Liver (tissue), 8 donors: ENCODE measurements at regions not wholly inside any gene's neighbourhood (a gene's known extent, or its start where the extent isn't known, plus 50 kb on each side); places are given as distances from the start of the nearest gene placed in this dataset.

Experiments used
- DNase-seq: peaks from one replicate; pipeline ENCODE4 v3.0.0-alpha.2; 2017; ENCODE audit warnings: low spot score
- H3K27ac ChIP-seq, 2 donors: one replicate each; pipeline ENCODE4 v1.7.0; 2013; ENCODE audit warnings: inconsistent platforms in 2 of 2, low read length in 2 of 2, control low read depth in 1 of 2, low read depth in 1 of 2, mild to moderate bottlenecking in 1 of 2
- H3K27me3 ChIP-seq, 4 donors: one replicate each; pipeline versions ENCODE4 v1.6.1 to v1.7.0; 2013; ENCODE audit warnings: low read length in 3 of 4, inconsistent platforms in 1 of 4, mild to moderate bottlenecking in 1 of 4, moderate library complexity in 1 of 4; ENCODE audit not compliant: control insufficient read depth in 4 of 4, insufficient read depth in 4 of 4
- H3K36me3 ChIP-seq, 4 donors: one replicate each; pipeline versions ENCODE4 v1.6.1 to v1.7.0; 2013; ENCODE audit warnings: low read length in 3 of 4, mild to moderate bottlenecking in 3 of 4, low read depth in 1 of 4, moderate library complexity in 1 of 4; ENCODE audit not compliant: control insufficient read depth in 4 of 4, insufficient read depth in 3 of 4
- H3K4me1 ChIP-seq, 4 donors: one replicate each; pipeline versions ENCODE4 v1.6.1 to v1.7.0; 2013; ENCODE audit warnings: low read length in 3 of 4, mild to moderate bottlenecking in 3 of 4, moderate library complexity in 1 of 4; ENCODE audit not compliant: control insufficient read depth in 4 of 4, insufficient read depth in 4 of 4
- H3K4me3 ChIP-seq, 3 donors: one replicate each; pipeline versions ENCODE4 v1.6.1 to v1.7.0; 2013; ENCODE audit warnings: low read length in 3 of 3, control low read depth in 1 of 3, low read depth in 1 of 3, mild to moderate bottlenecking in 1 of 3
- H3K9ac ChIP-seq, 2 donors: one replicate each; pipeline ENCODE4 v1.7.0; 2013; ENCODE audit warnings: low read length in 2 of 2, mild to moderate bottlenecking in 2 of 2, moderate library complexity in 2 of 2, control low read depth in 1 of 2, low read depth in 1 of 2
- H3K9me3 ChIP-seq, 4 donors: one replicate each; pipeline versions ENCODE4 v1.6.1 to v1.7.0; 2013; ENCODE audit warnings: low read length in 3 of 4; ENCODE audit not compliant: control insufficient read depth in 4 of 4
- EGR1 ChIP-seq, 2 donors: IDR thresholded peaks; 2 replicates each; pipeline ENCODE4 v1.6.1; 2016 to 2018; ENCODE audit warnings: antibody characterized with exemption in 2 of 2, low read depth in 2 of 2
- FOXA1 ChIP-seq: IDR thresholded peaks from 2 replicates; pipeline ENCODE4 v1.6.1; 2016; ENCODE audit warnings: antibody characterized with exemption
- FOXA2 ChIP-seq: IDR thresholded peaks from 2 replicates; pipeline ENCODE4 v1.6.1; 2016; ENCODE audit warnings: antibody characterized with exemption
- GABPA ChIP-seq, 2 donors: IDR thresholded peaks in 1 of 2; conservative IDR thresholded peaks in 1 of 2; 2 replicates each; pipeline ENCODE4 v1.6.1; 2016; ENCODE audit warnings: antibody characterized with exemption in 2 of 2, mild to moderate bottlenecking in 1 of 2, moderate library complexity in 1 of 2
- HNF4A ChIP-seq, 2 donors: conservative IDR thresholded peaks; 2 replicates each; pipeline ENCODE4 v1.6.1; 2016; ENCODE audit warnings: antibody characterized with exemption in 2 of 2, mild to moderate bottlenecking in 2 of 2
- HNF4G ChIP-seq: IDR thresholded peaks from 2 replicates; pipeline ENCODE4 v1.6.1; 2016; ENCODE audit warnings: antibody characterized with exemption
- JUND ChIP-seq, 2 donors: IDR thresholded peaks; 2 replicates each; pipeline ENCODE4 v1.6.1; 2016; ENCODE audit warnings: antibody characterized with exemption in 2 of 2
- NR2F2 ChIP-seq: IDR thresholded peaks from 2 replicates; pipeline ENCODE4 v1.6.1; 2016; ENCODE audit warnings: antibody characterized with exemption
- RXRA ChIP-seq, 2 donors: IDR thresholded peaks; 2 replicates each; pipeline ENCODE4 v1.6.1; 2017 to 2018; ENCODE audit warnings: antibody characterized with exemption in 2 of 2, mild to moderate bottlenecking in 1 of 2
- TAF1 ChIP-seq: conservative IDR thresholded peaks from 2 replicates; pipeline ENCODE4 v1.6.1; 2016; ENCODE audit warnings: antibody characterized with exemption, mild to moderate bottlenecking
- YY1 ChIP-seq: IDR thresholded peaks from 2 replicates; pipeline ENCODE4 v1.6.1; 2016; ENCODE audit warnings: antibody characterized with exemption, mild to moderate bottlenecking
- WGBS: extraction: QIAGEN DNeasy Blood & Tissue Kit; methylation state at CpG from one replicate; pipeline ENCODE4 v1.1.7; 2013; 5-methylcytosine and 5-hydroxymethylcytosine counted together
- TF ChIP-seq, protein P1 (sequence below): IDR thresholded peaks from 2 replicates; pipeline ENCODE4 v1.6.1; 2016; ENCODE audit warnings: antibody characterized with exemption
- TF ChIP-seq, protein P2 (sequence below): fragments of 150-350 bp; IDR thresholded peaks from 2 replicates; pipeline ENCODE4 v1.5.1; 2017; ENCODE audit warnings: improper control_type of control experiment, low read depth, low read length; ENCODE audit not compliant: missing input control
- TF ChIP-seq, protein P3 (sequence below): IDR thresholded peaks from 2 replicates; pipeline ENCODE4 v1.6.1; 2016; ENCODE audit warnings: antibody characterized with exemption
- TF ChIP-seq, protein P4 (sequence below): IDR thresholded peaks from 2 replicates; pipeline ENCODE4 v1.6.1; 2016; ENCODE audit warnings: antibody characterized with exemption
- donor health status: healthy.
- donor health status: healthy.
- donor health status: healthy.
- donor health status: healthy.
- donor health status: healthy.

DNA sequence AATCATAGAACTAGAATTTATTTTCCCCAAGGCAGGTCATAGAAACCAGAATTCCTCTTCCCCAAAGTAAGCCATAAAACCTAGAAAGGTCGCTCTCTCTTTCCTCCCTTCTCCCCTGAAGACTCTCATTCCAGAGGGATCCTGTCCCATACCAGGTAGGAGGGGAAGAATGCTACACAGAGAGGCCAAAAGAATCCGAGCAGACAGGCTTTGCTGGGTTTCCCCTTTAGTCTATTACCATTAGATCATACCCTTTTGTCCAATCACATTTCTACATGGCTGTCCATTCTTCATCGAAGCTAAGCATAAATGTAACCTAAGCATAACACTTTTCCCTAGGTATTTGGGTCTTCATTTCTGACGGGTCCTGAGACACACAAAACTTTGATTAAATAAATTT lies 204.5 kb downstream of the SPTSSA start:
- Histone ChIP-seq H3K4me1 (no peaks in the 10 kb centered on the region), H3K9me3 (no peaks in the 10 kb centered on the region), H3K4me3 (no peak overlapping the region), H3K36me3 (no peaks in the 10 kb centered on the region), H3K9ac (no peak overlapping the region), H3K27ac (no peak overlapping the region), H3K27me3 (no peaks in the 10 kb centered on the region)
- WGBS = 76% methylated on average over 4 of the region's 4 CpGs
- no peak for DNase-seq
- TF ChIP-seq NR2F2 (no peak), FOXA2 (no peak), HNF4G (no peak), GABPA (IDR thresholded peaks at IDR 0.05 in 1 of 2, conservative IDR thresholded peaks at IDR 0.05 in 1 of 2) (no peak)
- TF ChIP-seq, protein P1, sequence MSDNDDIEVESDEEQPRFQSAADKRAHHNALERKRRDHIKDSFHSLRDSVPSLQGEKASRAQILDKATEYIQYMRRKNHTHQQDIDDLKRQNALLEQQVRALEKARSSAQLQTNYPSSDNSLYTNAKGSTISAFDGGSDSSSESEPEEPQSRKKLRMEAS = no peak
- TF ChIP-seq, protein P2, sequence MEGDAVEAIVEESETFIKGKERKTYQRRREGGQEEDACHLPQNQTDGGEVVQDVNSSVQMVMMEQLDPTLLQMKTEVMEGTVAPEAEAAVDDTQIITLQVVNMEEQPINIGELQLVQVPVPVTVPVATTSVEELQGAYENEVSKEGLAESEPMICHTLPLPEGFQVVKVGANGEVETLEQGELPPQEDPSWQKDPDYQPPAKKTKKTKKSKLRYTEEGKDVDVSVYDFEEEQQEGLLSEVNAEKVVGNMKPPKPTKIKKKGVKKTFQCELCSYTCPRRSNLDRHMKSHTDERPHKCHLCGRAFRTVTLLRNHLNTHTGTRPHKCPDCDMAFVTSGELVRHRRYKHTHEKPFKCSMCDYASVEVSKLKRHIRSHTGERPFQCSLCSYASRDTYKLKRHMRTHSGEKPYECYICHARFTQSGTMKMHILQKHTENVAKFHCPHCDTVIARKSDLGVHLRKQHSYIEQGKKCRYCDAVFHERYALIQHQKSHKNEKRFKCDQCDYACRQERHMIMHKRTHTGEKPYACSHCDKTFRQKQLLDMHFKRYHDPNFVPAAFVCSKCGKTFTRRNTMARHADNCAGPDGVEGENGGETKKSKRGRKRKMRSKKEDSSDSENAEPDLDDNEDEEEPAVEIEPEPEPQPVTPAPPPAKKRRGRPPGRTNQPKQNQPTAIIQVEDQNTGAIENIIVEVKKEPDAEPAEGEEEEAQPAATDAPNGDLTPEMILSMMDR = no peak

DNA sequence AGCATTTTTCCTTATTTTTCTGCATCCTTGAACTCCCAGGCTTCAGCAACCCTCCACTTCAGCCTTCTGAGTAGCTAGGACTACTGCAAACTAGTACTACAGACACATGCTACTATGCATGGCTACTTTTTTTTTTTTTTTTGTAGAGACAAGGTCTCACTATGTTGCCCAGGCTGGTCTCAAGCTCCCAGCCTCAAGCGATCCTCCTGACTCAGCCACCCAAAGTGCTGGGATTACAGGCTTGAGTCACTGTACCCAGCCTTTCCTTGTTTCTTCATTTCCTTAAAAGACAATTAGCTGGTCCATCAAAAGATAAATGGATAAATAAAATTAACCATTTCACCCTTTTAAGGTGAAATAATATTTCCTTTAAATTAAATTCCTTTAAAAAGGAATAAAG lies 205.8 kb downstream of the SPTSSA start:
- no peaks in the 10 kb centered on the region for H3K27me3 ChIP-seq
- 88% methylated on average over 1 of the region's 1 CpG for WGBS
- H3K36me3 ChIP-seq = no peaks in the 10 kb centered on the region
- H3K4me1 ChIP-seq = no peaks in the 10 kb centered on the region
- no peak for DNase-seq
- TF ChIP-seq, protein P3, sequence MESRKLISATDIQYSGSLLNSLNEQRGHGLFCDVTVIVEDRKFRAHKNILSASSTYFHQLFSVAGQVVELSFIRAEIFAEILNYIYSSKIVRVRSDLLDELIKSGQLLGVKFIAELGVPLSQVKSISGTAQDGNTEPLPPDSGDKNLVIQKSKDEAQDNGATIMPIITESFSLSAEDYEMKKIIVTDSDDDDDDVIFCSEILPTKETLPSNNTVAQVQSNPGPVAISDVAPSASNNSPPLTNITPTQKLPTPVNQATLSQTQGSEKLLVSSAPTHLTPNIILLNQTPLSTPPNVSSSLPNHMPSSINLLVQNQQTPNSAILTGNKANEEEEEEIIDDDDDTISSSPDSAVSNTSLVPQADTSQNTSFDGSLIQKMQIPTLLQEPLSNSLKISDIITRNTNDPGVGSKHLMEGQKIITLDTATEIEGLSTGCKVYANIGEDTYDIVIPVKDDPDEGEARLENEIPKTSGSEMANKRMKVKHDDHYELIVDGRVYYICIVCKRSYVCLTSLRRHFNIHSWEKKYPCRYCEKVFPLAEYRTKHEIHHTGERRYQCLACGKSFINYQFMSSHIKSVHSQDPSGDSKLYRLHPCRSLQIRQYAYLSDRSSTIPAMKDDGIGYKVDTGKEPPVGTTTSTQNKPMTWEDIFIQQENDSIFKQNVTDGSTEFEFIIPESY = no peak
- TF ChIP-seq, protein P4, sequence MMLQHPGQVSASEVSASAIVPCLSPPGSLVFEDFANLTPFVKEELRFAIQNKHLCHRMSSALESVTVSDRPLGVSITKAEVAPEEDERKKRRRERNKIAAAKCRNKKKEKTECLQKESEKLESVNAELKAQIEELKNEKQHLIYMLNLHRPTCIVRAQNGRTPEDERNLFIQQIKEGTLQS = no peak
- TF ChIP-seq TAF1 (no peak), YY1 (no peak), HNF4A (conservative IDR thresholded peaks at IDR 0.05) (no peak), GABPA (IDR thresholded peaks at IDR 0.05 in 1 of 2, conservative IDR thresholded peaks at IDR 0.05 in 1 of 2) (no peak), RXRA (IDR thresholded peaks at IDR 0.05) (no peak), FOXA2 (no peak), EGR1 (IDR thresholded peaks at IDR 0.05; ENCODE audit: low read depth in 2 of 2) (no peak), JUND (IDR thresholded peaks at IDR 0.05) (no peak)
- TF ChIP-seq, protein P1 = no peak
- H3K27ac ChIP-seq = no peak overlapping the region
- no peaks in the 10 kb centered on the region for H3K9me3 ChIP-seq
- no peak overlapping the region for H3K9ac ChIP-seq
- no peak overlapping the region for H3K4me3 ChIP-seq

DNA sequence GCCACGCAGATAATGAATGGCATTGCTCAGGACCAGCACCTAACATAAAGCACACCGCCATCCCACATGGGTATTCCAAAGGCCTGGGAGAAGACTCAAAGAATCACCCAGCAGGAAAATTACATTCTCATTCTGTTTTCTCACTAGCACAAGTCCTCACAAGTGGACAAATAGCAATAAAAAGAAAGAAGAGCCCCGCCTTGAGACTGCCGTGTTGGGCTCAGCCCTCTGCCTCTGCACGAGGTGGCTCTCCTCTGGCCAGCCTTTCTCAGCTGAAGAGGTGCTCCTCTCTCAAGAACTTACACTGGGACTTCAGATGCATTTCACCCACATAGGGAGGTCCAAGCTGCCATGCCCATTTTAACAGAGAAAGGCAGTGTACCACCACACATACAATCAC lies 207.5 kb downstream of the SPTSSA start:
- Histone ChIP-seq H3K4me1 (no peaks in the 10 kb centered on the region), H3K36me3 (no peaks in the 10 kb centered on the region), H3K27ac (no peak overlapping the region), H3K9me3 (no peaks in the 10 kb centered on the region), H3K27me3 (no peaks in the 10 kb centered on the region), H3K9ac (no peak overlapping the region), H3K4me3 (no peak overlapping the region)
- DNase-seq = no peak
- WGBS = 78% methylated on average over 5 of the region's 5 CpGs
- TF ChIP-seq FOXA1 = no peak
- no peak for TF ChIP-seq GABPA (IDR thresholded peaks at IDR 0.05 in 1 of 2, conservative IDR thresholded peaks at IDR 0.05 in 1 of 2)
- TF ChIP-seq JUND (IDR thresholded peaks at IDR 0.05) = no peak
- no peak for TF ChIP-seq HNF4G
